Mesenchymal stem cell (in vitro differentiated cells and primary cell): ENCODE measurements at regions not wholly inside any gene's neighbourhood (a gene's known extent, or its start where the extent isn't known, plus 50 kb on each side); places are given as distances from the start of the nearest gene placed in this dataset.
A peak's percentile ranks its signal among the peaks of the same experiment; 100 is the strongest.

Experiments
- DNase-seq: peaks from one replicate; pipeline ENCODE4 v3.0.0-alpha.2; 2013
- H2AFZ ChIP-seq: one replicate; pipeline ENCODE4 v1.6.1; 2013; ENCODE audit warnings: low read depth, mild to moderate bottlenecking, control low read depth, inconsistent platforms, low read length, moderate library complexity
- H2AK5ac ChIP-seq: 2 replicates; pipeline ENCODE4 v1.6.1; 2013; ENCODE audit warnings: low read length, moderate library complexity, mild to moderate bottlenecking, inconsistent platforms; ENCODE audit not compliant: severe bottlenecking
- H2BK120ac ChIP-seq: one replicate; pipeline ENCODE4 v1.6.1; 2013; ENCODE audit warnings: low read depth, mild to moderate bottlenecking, inconsistent platforms, low read length, moderate library complexity
- H2BK12ac ChIP-seq, 2 experiments: one replicate each; pipeline ENCODE4 v1.6.1; 2013; ENCODE audit warnings: inconsistent platforms in 2 of 2, low read length in 2 of 2, mild to moderate bottlenecking in 2 of 2, moderate library complexity in 2 of 2, control low read depth in 1 of 2
- H2BK15ac ChIP-seq: one replicate; pipeline ENCODE4 v1.6.1; 2013; ENCODE audit warnings: mild to moderate bottlenecking, low read depth, inconsistent platforms; ENCODE audit not compliant: poor library complexity, severe bottlenecking
- H2BK5ac ChIP-seq: 2 replicates; pipeline ENCODE4 v1.6.1; 2013; ENCODE audit warnings: low read depth, mild to moderate bottlenecking, low read length, control low read depth, inconsistent platforms; ENCODE audit not compliant: poor library complexity, severe bottlenecking
- H3K14ac ChIP-seq, 2 experiments: one replicate each; pipeline ENCODE4 v1.6.1; 2013; ENCODE audit warnings: inconsistent platforms in 2 of 2, low read length in 2 of 2, control low read depth in 1 of 2, mild to moderate bottlenecking in 1 of 2, moderate library complexity in 1 of 2
- H3K18ac ChIP-seq, 2 experiments: one replicate each; pipeline ENCODE4 v1.6.1; 2013; ENCODE audit warnings: inconsistent platforms in 2 of 2, low read length in 2 of 2, control low read depth in 1 of 2, low read depth in 1 of 2, mild to moderate bottlenecking in 1 of 2
- H3K23ac ChIP-seq, 2 experiments: one replicate each; pipeline ENCODE4 v1.6.1; 2013; ENCODE audit warnings: inconsistent platforms in 2 of 2, low read length in 2 of 2, mild to moderate bottlenecking in 2 of 2, moderate library complexity in 2 of 2, control low read depth in 1 of 2
- H3K27ac ChIP-seq: 2 replicates; pipeline ENCODE4 v1.5.1; 2013; ENCODE audit warnings: mild to moderate bottlenecking, moderate library complexity, low read length, control low read depth, inconsistent platforms; ENCODE audit not compliant: poor library complexity, severe bottlenecking
- H3K27me3 ChIP-seq, 2 experiments: 2 replicates each; pipeline versions ENCODE4 v1.6.1 to v1.7.0; 2013; ENCODE audit warnings: low read length in 2 of 2, mild to moderate bottlenecking in 2 of 2, moderate library complexity in 2 of 2, control low read depth in 1 of 2, inconsistent platforms in 1 of 2; ENCODE audit not compliant: control insufficient read depth in 1 of 2, insufficient read depth in 1 of 2
- H3K36me3 ChIP-seq, 2 experiments: 2 replicates each; pipeline versions ENCODE4 v1.6.1 to v1.7.0; 2013; ENCODE audit warnings: low read length in 2 of 2, control low read depth in 1 of 2, inconsistent platforms in 1 of 2, low read depth in 1 of 2, mild to moderate bottlenecking in 1 of 2; ENCODE audit not compliant: insufficient read depth in 2 of 2, control insufficient read depth in 1 of 2
- H3K4ac ChIP-seq, 2 experiments: one replicate each; pipeline ENCODE4 v1.6.1; 2013; ENCODE audit warnings: inconsistent platforms in 2 of 2, low read length in 2 of 2, mild to moderate bottlenecking in 2 of 2, moderate library complexity in 2 of 2, control low read depth in 1 of 2, low read depth in 1 of 2
- H3K4me1 ChIP-seq: 2 replicates; pipeline ENCODE4 v1.6.1; 2013; ENCODE audit warnings: low read depth, low read length, control low read depth; ENCODE audit not compliant: control insufficient read depth, insufficient read depth
- H3K4me2 ChIP-seq: 2 replicates; pipeline ENCODE4 v1.6.1; 2013; ENCODE audit warnings: low read length, mild to moderate bottlenecking, inconsistent platforms; ENCODE audit not compliant: poor library complexity, severe bottlenecking
- H3K4me3 ChIP-seq, 2 experiments: 2 replicates each; pipeline versions ENCODE4 v1.5.1 to v1.7.0; 2013; ENCODE audit warnings: low read length in 2 of 2, mild to moderate bottlenecking in 2 of 2, control low read depth in 1 of 2, low read depth in 1 of 2; ENCODE audit not compliant: insufficient read depth in 1 of 2
- H3K79me1 ChIP-seq: replicated peaks from 2 replicates; pipeline ENCODE4 v1.6.1; 2013; ENCODE audit warnings: mild to moderate bottlenecking, control low read depth, low read length, inconsistent platforms; ENCODE audit not compliant: poor library complexity, severe bottlenecking
- H3K9ac ChIP-seq: 2 replicates; pipeline ENCODE4 v1.7.0; 2013; ENCODE audit warnings: mild to moderate bottlenecking, low read length, moderate library complexity
- H3K9me3 ChIP-seq: 2 replicates; pipeline ENCODE4 v1.7.0; 2013; ENCODE audit warnings: mild to moderate bottlenecking, low read length; ENCODE audit not compliant: control insufficient read depth
- H4K8ac ChIP-seq: one replicate; pipeline ENCODE4 v1.6.1; 2013; ENCODE audit warnings: inconsistent platforms, mild to moderate bottlenecking, low read length, moderate library complexity
- H4K91ac ChIP-seq: one replicate; pipeline ENCODE4 v1.6.1; 2013; ENCODE audit warnings: mild to moderate bottlenecking, low read length, inconsistent platforms
- WGBS: methylation state at CpG from one replicate; pipeline ENCODE4 v1.1.7; 2013; ENCODE audit warnings: mixed read lengths; 5-methylcytosine and 5-hydroxymethylcytosine counted together

GRCh38 chr12:116354950-116355783, 77.7 kb upstream of the MED13L start:
- H3K27ac ChIP-seq: no peak overlapping the region
- H3K23ac ChIP-seq: no peak overlapping the region
- no peak overlapping the region for H2BK120ac ChIP-seq
- H3K4me3 ChIP-seq: no peak overlapping the region
- no peak overlapping the region for H4K91ac ChIP-seq
- no peaks in the 10 kb centered on the region for H3K9me3 ChIP-seq
- no peak overlapping the region for H2AFZ ChIP-seq
- H3K9ac ChIP-seq: no peak overlapping the region
- 90% methylated on average over 8 of the region's 15 CpGs for WGBS
- no peak overlapping the region for H2BK15ac ChIP-seq
- no peak overlapping the region for H3K18ac ChIP-seq
- H2BK12ac ChIP-seq: no peak overlapping the region
- DNase-seq: no peak
- no peak overlapping the region for H4K8ac ChIP-seq
- H2AK5ac ChIP-seq: no peak overlapping the region
- H3K36me3 ChIP-seq: no peaks in the 10 kb centered on the region
- no peaks in the 10 kb centered on the region for H3K27me3 ChIP-seq
- peaks cover 2% of the 10 kb centered on the region for H3K4me1 ChIP-seq
- no peaks in the 10 kb centered on the region for H3K79me1 ChIP-seq
- no peak overlapping the region for H3K4me2 ChIP-seq
- H3K4ac ChIP-seq: no peak overlapping the region
- H2BK5ac ChIP-seq: no peak overlapping the region
- no peak overlapping the region for H3K14ac ChIP-seq

GRCh38 chr12:116358536-116358892, 81.0 kb upstream of the MED13L start:
- peak overlapping the region in 1 of 2 experiments; percentile 64 for H3K4me3 ChIP-seq
- H3K4ac ChIP-seq: no peak overlapping the region
- no peak overlapping the region for H3K23ac ChIP-seq
- DNase-seq: no peak
- no peak overlapping the region for H2BK15ac ChIP-seq
- no peaks in the 10 kb centered on the region for H3K36me3 ChIP-seq
- H2AFZ ChIP-seq: peak overlapping the region; percentile 68
- H3K9me3 ChIP-seq: no peaks in the 10 kb centered on the region
- H2BK12ac ChIP-seq: peak overlapping the region in 1 of 2 experiments; percentile 90
- H3K79me1 ChIP-seq: no peaks in the 10 kb centered on the region
- H3K27me3 ChIP-seq: no peaks in the 10 kb centered on the region
- no peak overlapping the region for H2BK120ac ChIP-seq
- H3K27ac ChIP-seq: peak overlapping the region; percentile 78
- peak overlapping the region in 1 of 2 experiments; percentile 89 for H3K18ac ChIP-seq
- H3K4me2 ChIP-seq: no peak overlapping the region
- no peak overlapping the region for H2AK5ac ChIP-seq
- no peak overlapping the region for H4K91ac ChIP-seq
- H4K8ac ChIP-seq: no peak overlapping the region
- H3K4me1 ChIP-seq: peaks cover 2% of the 10 kb centered on the region
- 100% methylated on average over 1 of the region's 3 CpGs for WGBS
- H2BK5ac ChIP-seq: no peak overlapping the region
- H3K9ac ChIP-seq: peak overlapping the region; percentile 73
- H3K14ac ChIP-seq: no peak overlapping the region

- Histone ChIP-seq H4K91ac (no peak overlapping the region), H3K27me3 (no peaks in the 10 kb centered on the region), H3K4me1 (peaks cover 2% of the 10 kb centered on the region), H2BK5ac (no peak overlapping the region), H2BK12ac (peak overlapping the region in 1 of 2 experiments; percentile 90), H3K4me2 (no peak overlapping the region), H3K9me3 (no peaks in the 10 kb centered on the region), H2AFZ (peak overlapping the region; percentile 68), H3K36me3 (no peaks in the 10 kb centered on the region), H3K79me1 (no peaks in the 10 kb centered on the region), H3K4me3 (peak overlapping the region in 1 of 2 experiments; percentile 64), H2AK5ac (no peak overlapping the region), H3K27ac (peak overlapping the region; percentile 81), H3K14ac (no peak overlapping the region), H3K23ac (no peak overlapping the region), H4K8ac (peak overlapping the region; percentile 30), H3K18ac (peak overlapping the region in 1 of 2 experiments; percentile 89), H3K9ac (peak overlapping the region; percentile 73), H3K4ac (no peak overlapping the region), H2BK120ac (no peak overlapping the region), H2BK15ac (no peak overlapping the region)
- peak; percentile 97 for DNase-seq
- 11% methylated on average over 9 of the region's 10 CpGs for WGBS
Observed at GRCh38 chr12:116358893-116359761, 81.6 kb upstream of the MED13L start.
